ENCODE measurements at regions not wholly inside any gene's neighbourhood (a gene's known extent, or its start where the extent isn't known, plus 50 kb on each side); places are given as distances from the start of the nearest gene placed in this dataset.

DNA sequence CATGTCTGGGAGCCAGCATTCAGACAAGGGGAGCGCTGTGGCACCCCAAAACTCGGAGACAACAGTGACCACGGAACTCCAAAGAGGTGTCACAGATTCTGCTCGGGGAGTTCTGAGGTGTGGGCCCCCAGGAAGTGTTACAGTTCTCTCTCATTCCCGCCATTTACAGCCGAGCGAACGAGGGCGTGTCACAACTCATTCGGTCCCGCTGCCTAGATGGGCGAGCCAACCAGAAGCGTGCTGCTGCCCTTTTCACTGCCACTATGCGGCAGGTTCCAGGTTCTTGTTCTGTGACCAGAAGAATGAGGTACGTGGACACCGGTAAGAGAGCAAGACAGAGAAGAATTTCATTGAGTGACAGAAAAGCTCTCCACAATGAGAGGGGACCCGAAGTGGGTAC, 1370.6 kb upstream of the AGA start:
- no peak overlapping the region for H3K4me3 Mint-ChIP-seq
- no peaks in the 10 kb centered on the region for H3K27me3 Mint-ChIP-seq (ENCODE audit: low read depth)
- no peaks in the 10 kb centered on the region for H3K9me3 Mint-ChIP-seq
- peaks cover 5% of the 10 kb centered on the region for H3K4me1 Mint-ChIP-seq
- no peak overlapping the region for H3K27ac Mint-ChIP-seq
- no peaks in the 10 kb centered on the region for H3K36me3 Mint-ChIP-seq (ENCODE audit: low read depth)
- TF ChIP-seq, protein P1, sequence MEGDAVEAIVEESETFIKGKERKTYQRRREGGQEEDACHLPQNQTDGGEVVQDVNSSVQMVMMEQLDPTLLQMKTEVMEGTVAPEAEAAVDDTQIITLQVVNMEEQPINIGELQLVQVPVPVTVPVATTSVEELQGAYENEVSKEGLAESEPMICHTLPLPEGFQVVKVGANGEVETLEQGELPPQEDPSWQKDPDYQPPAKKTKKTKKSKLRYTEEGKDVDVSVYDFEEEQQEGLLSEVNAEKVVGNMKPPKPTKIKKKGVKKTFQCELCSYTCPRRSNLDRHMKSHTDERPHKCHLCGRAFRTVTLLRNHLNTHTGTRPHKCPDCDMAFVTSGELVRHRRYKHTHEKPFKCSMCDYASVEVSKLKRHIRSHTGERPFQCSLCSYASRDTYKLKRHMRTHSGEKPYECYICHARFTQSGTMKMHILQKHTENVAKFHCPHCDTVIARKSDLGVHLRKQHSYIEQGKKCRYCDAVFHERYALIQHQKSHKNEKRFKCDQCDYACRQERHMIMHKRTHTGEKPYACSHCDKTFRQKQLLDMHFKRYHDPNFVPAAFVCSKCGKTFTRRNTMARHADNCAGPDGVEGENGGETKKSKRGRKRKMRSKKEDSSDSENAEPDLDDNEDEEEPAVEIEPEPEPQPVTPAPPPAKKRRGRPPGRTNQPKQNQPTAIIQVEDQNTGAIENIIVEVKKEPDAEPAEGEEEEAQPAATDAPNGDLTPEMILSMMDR (IDR thresholded peaks at IDR 0.05; ENCODE audit: unreplicated experiment in 3 of 3), result no peak

DNA sequence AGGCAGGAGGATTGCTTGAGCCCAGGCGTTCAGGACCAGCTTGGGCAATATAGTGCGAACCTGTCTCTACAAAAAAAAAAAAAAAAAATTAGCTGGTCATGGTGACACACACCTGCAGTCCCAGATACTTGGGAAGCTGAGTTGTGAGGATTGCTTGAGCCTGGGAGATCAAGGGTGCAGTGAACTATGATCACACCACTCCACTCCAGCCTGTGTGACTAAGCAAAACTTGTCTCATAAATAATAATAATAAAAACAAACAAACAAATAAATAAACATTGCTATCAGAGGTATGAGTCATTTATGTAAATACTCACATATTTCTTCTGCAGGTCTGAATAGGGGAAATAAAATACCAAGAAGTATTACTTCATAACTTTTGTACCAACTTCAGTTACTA, 1372.7 kb upstream of the AGA start:
- TF ChIP-seq, protein P1 (IDR thresholded peaks at IDR 0.05; ENCODE audit: unreplicated experiment in 3 of 3), result no peak
- Mint-ChIP-seq H3K27me3 (ENCODE audit: low read depth) (no peaks in the 10 kb centered on the region), H3K36me3 (ENCODE audit: low read depth) (no peaks in the 10 kb centered on the region), H3K4me1 (peaks cover 5% of the 10 kb centered on the region), H3K27ac (no peak overlapping the region), H3K4me3 (no peak overlapping the region), H3K9me3 (no peaks in the 10 kb centered on the region)

DNA sequence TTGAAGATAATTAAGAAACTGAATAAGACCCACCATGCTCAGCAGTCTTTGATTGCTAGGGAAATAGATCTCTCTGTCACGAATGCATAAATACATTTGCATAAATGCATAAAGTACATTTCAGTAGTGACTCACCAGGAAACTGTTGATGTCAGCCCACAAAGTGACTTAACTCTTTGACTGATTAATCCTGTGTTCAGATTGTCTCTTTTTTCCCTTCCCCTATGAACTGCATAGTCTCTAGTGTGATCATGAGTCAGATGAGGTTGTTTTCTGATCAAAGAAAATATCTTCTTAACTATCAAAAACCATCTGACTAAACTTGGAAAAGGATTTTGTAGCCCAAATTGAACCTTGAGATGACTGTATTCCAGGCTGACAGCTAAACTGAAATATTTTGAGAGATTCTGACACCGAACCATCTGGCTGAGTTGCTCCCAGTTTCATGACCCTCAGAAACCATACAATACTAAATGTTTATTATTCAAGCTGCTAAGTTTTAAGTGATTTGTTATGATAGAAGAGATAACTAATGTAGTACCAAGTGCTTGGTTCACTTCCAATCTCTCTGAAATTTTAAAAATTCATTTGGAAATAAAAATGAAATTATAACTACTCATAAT, 1381.5 kb upstream of the AGA start:
- H3K9me3 Mint-ChIP-seq, result peaks cover 2% of the 10 kb centered on the region
- no peaks in the 10 kb centered on the region for H3K4me1 Mint-ChIP-seq
- no peak overlapping the region for H3K4me3 Mint-ChIP-seq
- no peaks in the 10 kb centered on the region for H3K27me3 Mint-ChIP-seq (ENCODE audit: low read depth)
- no peaks in the 10 kb centered on the region for H3K36me3 Mint-ChIP-seq (ENCODE audit: low read depth)
- TF ChIP-seq, protein P1 (IDR thresholded peaks at IDR 0.05; ENCODE audit: unreplicated experiment in 3 of 3), result no peak
- H3K27ac Mint-ChIP-seq, result no peak overlapping the region

DNA sequence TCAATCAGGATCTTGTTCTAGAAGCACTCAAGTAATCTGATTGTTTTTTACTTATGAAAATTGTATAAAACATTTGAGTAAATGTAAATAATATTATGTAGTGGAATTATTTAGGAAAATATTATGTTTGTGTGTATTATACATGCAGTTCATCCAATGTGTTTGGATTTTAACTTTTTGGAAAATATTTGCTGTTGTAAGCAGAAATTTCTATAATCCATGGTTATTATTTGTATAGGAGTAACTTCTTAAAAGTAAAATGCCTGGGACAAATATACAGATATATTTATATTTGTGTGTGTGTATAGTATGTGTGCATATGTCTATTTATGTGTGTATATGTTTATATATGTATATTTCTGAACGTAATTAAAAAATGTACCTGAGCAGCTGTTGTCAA, 1394.6 kb upstream of the AGA start:
- H3K4me1 Mint-ChIP-seq, result no peaks in the 10 kb centered on the region
- no peaks in the 10 kb centered on the region for H3K27me3 Mint-ChIP-seq (ENCODE audit: low read depth)
- no peak overlapping the region for H3K4me3 Mint-ChIP-seq

DNA sequence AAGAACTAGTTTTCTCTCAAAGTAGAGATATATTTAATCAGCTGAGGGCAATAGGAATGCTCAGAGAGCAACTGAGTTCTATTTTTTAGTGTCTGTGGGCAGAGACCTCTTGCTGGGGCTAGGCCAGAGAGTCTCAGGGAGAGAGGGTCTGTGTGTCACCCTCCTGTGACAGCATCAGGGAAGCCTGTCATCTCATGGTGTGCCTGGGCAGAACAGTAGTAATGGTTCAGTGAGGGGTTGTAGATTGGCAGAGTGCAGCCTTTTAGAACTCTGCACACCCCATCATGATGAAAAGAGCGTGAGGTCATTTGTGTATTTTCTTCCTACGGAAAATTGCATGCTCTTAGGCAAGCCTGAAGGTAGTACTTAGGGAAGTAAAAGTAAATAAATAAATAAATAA, 1396.5 kb upstream of the AGA start:
- Mint-ChIP-seq H3K4me1 (no peaks in the 10 kb centered on the region), H3K4me3 (no peak overlapping the region), H3K27ac (no peak overlapping the region), H3K9me3 (no peaks in the 10 kb centered on the region), H3K36me3 (ENCODE audit: low read depth) (no peaks in the 10 kb centered on the region), H3K27me3 (ENCODE audit: low read depth) (no peaks in the 10 kb centered on the region)
- TF ChIP-seq, protein P1 (IDR thresholded peaks at IDR 0.05; ENCODE audit: unreplicated experiment in 3 of 3), result no peak

More for the DNA sequence above, 1394.6 kb upstream of the AGA start:
- Mint-ChIP-seq H3K36me3 (ENCODE audit: low read depth) (no peaks in the 10 kb centered on the region), H3K27ac (no peak overlapping the region), H3K9me3 (no peaks in the 10 kb centered on the region)
- TF ChIP-seq, protein P1 (IDR thresholded peaks at IDR 0.05; ENCODE audit: unreplicated experiment in 3 of 3), result no peak

DNA sequence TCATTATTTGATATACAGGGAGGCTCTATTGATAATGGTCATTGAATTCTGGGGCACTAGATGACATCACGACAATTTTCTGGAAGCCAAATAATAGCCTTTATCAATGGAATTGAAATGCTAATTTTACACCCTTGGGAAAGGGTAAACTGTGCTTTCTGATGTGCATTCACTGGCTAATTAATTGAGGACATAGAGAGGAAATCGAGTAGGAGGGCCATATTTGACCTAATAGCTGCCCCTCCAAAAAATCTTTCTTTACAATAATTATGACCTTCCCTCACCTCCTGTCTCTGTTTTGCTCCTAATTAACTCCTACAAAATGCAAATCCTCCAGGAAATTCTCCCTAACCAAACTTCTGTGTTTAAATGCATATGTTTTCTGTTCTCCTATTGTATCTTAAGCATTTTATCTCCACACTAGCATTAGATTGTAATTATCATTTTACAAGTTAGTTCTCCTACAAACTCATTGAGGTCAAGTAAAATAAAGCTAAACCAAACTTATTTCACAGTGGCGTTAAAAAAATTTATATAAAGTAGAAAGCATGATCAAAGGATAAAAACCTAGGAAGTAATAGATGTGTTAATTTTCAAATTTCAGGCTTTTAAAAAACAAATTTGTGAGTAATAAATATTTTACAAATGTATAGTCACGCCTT, 1414.0 kb upstream of the AGA start:
- Mint-ChIP-seq H3K27ac (no peak overlapping the region), H3K36me3 (ENCODE audit: low read depth) (no peaks in the 10 kb centered on the region), H3K4me1 (no peaks in the 10 kb centered on the region), H3K4me3 (no peak overlapping the region), H3K27me3 (ENCODE audit: low read depth) (no peaks in the 10 kb centered on the region), H3K9me3 (no peaks in the 10 kb centered on the region)
- TF ChIP-seq, protein P1 (IDR thresholded peaks at IDR 0.05; ENCODE audit: unreplicated experiment in 3 of 3), result no peak
